ENCODE measurements at regions not wholly inside any gene's neighbourhood (a gene's known extent, or its start where the extent isn't known, plus 50 kb on each side); places are given as distances from the start of the nearest gene placed in this dataset.
A peak's percentile ranks its signal among the peaks of the same experiment; 100 is the strongest.

DNA sequence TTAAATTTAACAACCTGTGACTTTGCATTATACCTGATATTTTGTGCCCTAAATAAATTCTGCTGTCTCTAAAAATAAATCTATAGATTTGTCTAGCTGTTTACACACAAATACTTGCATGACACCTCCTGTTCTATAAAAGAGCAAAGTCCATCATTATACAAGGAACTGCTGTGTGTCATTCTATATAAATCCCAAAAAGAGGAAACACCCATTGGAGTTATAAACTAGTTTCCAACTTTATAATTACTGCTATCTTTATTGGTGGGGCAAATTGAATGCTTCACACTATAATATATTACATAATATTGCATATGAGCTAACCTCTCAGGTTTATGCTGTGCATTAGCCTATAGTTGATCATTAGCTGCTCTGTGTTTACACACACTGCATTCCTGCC is 504.4 kb downstream of the SATB2 start:
- CTCF ChIA-PET = no interaction called here
- POLR2A ChIA-PET = no interaction called here
- H3K27ac ChIP-seq (ENCODE audit: low read depth, low read length) = no peak overlapping the region
- no peaks in the 10 kb centered on the region for H3K9me3 ChIP-seq (ENCODE audit: control insufficient read depth, insufficient read depth, low read length)
- no peaks in the 10 kb centered on the region for H3K27me3 ChIP-seq (ENCODE audit: control insufficient read depth, insufficient read depth, low read length)
- no peak overlapping the region for H3K4me3 ChIP-seq (ENCODE audit: low read depth, low read length)
- no peak for DNase-seq (ENCODE audit: low read depth, low spot score)
- TF ChIP-seq, protein P1, sequence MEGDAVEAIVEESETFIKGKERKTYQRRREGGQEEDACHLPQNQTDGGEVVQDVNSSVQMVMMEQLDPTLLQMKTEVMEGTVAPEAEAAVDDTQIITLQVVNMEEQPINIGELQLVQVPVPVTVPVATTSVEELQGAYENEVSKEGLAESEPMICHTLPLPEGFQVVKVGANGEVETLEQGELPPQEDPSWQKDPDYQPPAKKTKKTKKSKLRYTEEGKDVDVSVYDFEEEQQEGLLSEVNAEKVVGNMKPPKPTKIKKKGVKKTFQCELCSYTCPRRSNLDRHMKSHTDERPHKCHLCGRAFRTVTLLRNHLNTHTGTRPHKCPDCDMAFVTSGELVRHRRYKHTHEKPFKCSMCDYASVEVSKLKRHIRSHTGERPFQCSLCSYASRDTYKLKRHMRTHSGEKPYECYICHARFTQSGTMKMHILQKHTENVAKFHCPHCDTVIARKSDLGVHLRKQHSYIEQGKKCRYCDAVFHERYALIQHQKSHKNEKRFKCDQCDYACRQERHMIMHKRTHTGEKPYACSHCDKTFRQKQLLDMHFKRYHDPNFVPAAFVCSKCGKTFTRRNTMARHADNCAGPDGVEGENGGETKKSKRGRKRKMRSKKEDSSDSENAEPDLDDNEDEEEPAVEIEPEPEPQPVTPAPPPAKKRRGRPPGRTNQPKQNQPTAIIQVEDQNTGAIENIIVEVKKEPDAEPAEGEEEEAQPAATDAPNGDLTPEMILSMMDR (IDR thresholded peaks at IDR 0.05; ENCODE audit: low read depth, low read length) = no peak

DNA sequence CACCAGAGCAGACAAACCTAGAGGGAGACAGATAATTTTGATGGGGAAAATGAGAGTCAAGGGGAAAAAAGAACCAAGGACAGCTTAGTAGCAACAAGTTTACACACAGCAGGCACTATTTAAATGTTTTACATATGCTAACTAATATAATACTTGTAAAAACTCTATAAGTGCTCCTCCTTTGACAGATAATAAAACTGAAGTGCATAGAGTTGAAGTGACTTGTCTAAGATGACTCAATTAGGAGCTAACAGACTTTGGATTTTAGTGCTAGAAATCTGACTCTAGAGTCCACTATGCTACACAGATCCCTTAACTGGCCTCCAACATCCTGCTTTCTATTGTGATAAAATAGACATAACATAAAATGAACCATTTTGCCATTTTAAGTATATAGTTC is 506.9 kb downstream of the SATB2 start:
- Histone ChIP-seq H3K27ac (ENCODE audit: low read depth, low read length) (no peak overlapping the region), H3K9me3 (ENCODE audit: control insufficient read depth, insufficient read depth, low read length) (no peaks in the 10 kb centered on the region), H3K27me3 (ENCODE audit: control insufficient read depth, insufficient read depth, low read length) (no peaks in the 10 kb centered on the region), H3K4me3 (ENCODE audit: low read depth, low read length) (no peak overlapping the region)
- TF ChIP-seq, protein P1 (IDR thresholded peaks at IDR 0.05; ENCODE audit: low read depth, low read length) = no peak
- POLR2A ChIA-PET = no interaction called here
- CTCF ChIA-PET = no interaction called here
- DNase-seq (ENCODE audit: low read depth, low spot score) = no peak

DNA sequence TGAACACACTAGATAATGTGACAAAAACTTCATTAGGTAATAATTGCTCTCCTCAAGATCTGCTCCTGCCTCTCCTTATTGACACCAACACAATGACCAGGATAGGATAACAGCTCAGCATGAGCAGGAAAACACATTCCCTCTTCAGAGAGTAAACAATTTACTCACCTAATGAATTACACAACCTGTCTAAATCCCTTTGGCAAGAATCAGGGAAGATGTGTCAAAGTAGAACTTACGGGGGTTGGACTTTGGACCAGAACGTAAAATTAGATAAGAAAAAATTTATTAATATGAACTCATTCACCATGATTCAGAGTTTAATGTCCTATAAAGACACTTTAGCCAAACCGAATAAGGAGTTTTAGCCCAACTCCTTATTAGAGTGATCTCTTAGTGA is 512.2 kb downstream of the SATB2 start:
- CTCF ChIA-PET = no interaction called here
- H3K27me3 ChIP-seq (ENCODE audit: control insufficient read depth, insufficient read depth, low read length) = no peaks in the 10 kb centered on the region

DNA sequence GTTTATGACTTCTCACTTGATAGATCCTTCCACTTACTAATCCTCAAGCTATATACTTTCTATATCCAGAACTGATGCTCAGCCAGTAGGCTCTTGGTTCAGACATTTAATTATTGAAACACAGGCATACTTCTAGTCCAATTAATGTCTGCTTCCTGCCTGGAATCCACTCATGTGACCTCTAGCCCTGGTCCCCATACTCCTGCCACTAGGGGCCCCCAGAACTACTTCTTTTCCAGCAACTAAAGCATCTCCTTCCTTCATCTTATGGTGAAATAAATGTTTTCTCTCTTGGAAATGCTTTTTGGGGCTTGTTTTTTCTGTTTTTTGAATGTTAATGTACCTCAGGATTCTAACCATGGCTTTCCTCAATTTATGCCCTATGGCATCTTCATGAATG is 527.6 kb downstream of the SATB2 start:
- H3K9me3 ChIP-seq (ENCODE audit: control insufficient read depth, insufficient read depth, low read length) = no peaks in the 10 kb centered on the region
- DNase-seq (ENCODE audit: low read depth, low spot score) = no peak
- ChIA-PET POLR2A (interaction anchor here (0.5 kb wide), 1 partner anchor 1256 kb away, joined by 3 read pairs; no protein-coding TSS in a partner anchor), CTCF (interaction anchor here (0.6 to 0.7 kb wide), 2 partner anchors 555 to 562 kb away, joined by 3 read pairs; no protein-coding TSS in a partner anchor)
- no peaks in the 10 kb centered on the region for H3K27me3 ChIP-seq (ENCODE audit: control insufficient read depth, insufficient read depth, low read length)
- H3K4me3 ChIP-seq (ENCODE audit: low read depth, low read length) = no peak overlapping the region
- TF ChIP-seq, protein P1 (IDR thresholded peaks at IDR 0.05; ENCODE audit: low read depth, low read length) = peak; percentile 21; the same call in 1 of the 2 replicates
- no peak overlapping the region for H3K27ac ChIP-seq (ENCODE audit: low read depth, low read length)

More for the DNA sequence above, 512.2 kb downstream of the SATB2 start:
- no peaks in the 10 kb centered on the region for H3K9me3 ChIP-seq (ENCODE audit: control insufficient read depth, insufficient read depth, low read length)
- H3K27ac ChIP-seq (ENCODE audit: low read depth, low read length) = no peak overlapping the region
- POLR2A ChIA-PET = no interaction called here
- DNase-seq (ENCODE audit: low read depth, low spot score) = no peak
- TF ChIP-seq, protein P1 (IDR thresholded peaks at IDR 0.05; ENCODE audit: low read depth, low read length) = no peak
- no peak overlapping the region for H3K4me3 ChIP-seq (ENCODE audit: low read depth, low read length)

DNA sequence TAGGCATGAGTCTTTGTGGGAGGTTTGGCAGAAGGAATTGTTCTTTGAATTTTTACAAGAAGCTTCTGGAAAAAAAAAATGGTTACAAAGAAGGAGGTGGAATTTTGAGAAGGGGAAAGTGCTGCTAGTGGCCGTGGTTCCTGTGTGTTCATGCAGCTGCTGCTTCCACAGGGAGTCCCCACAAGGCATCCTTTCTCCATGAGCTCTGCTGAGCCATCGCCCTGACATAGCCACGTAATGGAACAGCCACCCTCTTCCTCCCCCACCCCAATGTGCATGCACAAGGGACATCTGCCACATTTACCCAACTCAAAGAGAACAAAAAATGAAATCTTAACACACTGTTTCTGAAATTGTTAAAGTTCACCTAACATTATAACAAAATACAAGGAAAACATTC is 529.7 kb downstream of the SATB2 start:
- no peak overlapping the region for H3K27ac ChIP-seq (ENCODE audit: low read depth, low read length)
- TF ChIP-seq, protein P1 (IDR thresholded peaks at IDR 0.05; ENCODE audit: low read depth, low read length) = no peak
- ChIA-PET CTCF (interaction anchor here (0.9 kb wide), 1 partner anchor 560 kb away, joined by 3 read pairs; no protein-coding TSS in a partner anchor), POLR2A (no interaction called here)
- DNase-seq (ENCODE audit: low read depth, low spot score) = no peak
- H3K9me3 ChIP-seq (ENCODE audit: control insufficient read depth, insufficient read depth, low read length) = no peaks in the 10 kb centered on the region
- no peak overlapping the region for H3K4me3 ChIP-seq (ENCODE audit: low read depth, low read length)
- no peaks in the 10 kb centered on the region for H3K27me3 ChIP-seq (ENCODE audit: control insufficient read depth, insufficient read depth, low read length)

All from AG04450 (cell line).